Caco-2 (cell line): ENCODE measurements at regions not wholly inside any gene's neighbourhood (a gene's known extent, or its start where the extent isn't known, plus 50 kb on each side); places are given as distances from the start of the nearest gene placed in this dataset.

Experiments
- BruUV-seq: library from RNA; stranded (reverse); fragments of 400-500 nt; replicated peaks from 2 replicates; lab custom pipeline; 2021; lab: Mats Ljungman, UMichigan
- CTCF ChIA-PET: fragments of 300-600 bp; sonication (Branson Sonifier 250); formaldehyde crosslinking; loops from one replicate; lab custom pipeline; 2022; ENCODE audit warnings: antibody characterized with exemption; lab: Charles Lee
- POLR2A ChIA-PET: fragments of 300-600 bp; sonication (Branson Sonifier 250); formaldehyde crosslinking; loops from one replicate; lab custom pipeline; 2022; ENCODE audit warnings: antibody characterized with exemption; lab: Charles Lee
- DNase-seq, 2 experiments: peaks; one replicate each; pipeline versions ENCODE4 v3.0.0 to v3.0.0-alpha.2; 2020 to 2022
- H3K27me3 ChIP-seq: replicated peaks from 2 replicates; pipeline ENCODE4 v1.6.0; 2011; ENCODE audit warnings: low read length; ENCODE audit not compliant: control insufficient read depth, insufficient read depth
- H3K36me3 ChIP-seq: 2 replicates; pipeline ENCODE4 v1.5.1; 2011; ENCODE audit warnings: low read length; ENCODE audit not compliant: control insufficient read depth, insufficient read depth
- H3K4me1 ChIP-seq: fragments of 250-450 bp; sonication (Bioruptor Pico); 2 replicates; pipeline ENCODE4 v1.5.1; 2020; ENCODE audit warnings: mild to moderate bottlenecking
- H3K4me3 ChIP-seq: 2 replicates; pipeline ENCODE4 v1.5.1; 2011; ENCODE audit warnings: low read depth, mild to moderate bottlenecking, control low read depth, low read length
- H3K9me3 ChIP-seq: fragments of 250-450 bp; sonication (Bioruptor Pico); 2 replicates; pipeline ENCODE4 v1.5.1; 2020; ENCODE audit warnings: mild to moderate bottlenecking, moderate library complexity
- H3K27ac Mint-ChIP-seq: one replicate; pipeline ENCODE4 v1.8.0; 2022; ENCODE audit warnings: mixed read lengths; ENCODE audit not compliant: unreplicated experiment
- H3K27me3 Mint-ChIP-seq: one replicate; pipeline ENCODE4 v1.8.0; 2022; ENCODE audit warnings: mixed read lengths; ENCODE audit not compliant: insufficient read depth, unreplicated experiment
- H3K36me3 Mint-ChIP-seq: one replicate; pipeline ENCODE4 v1.8.0; 2022; ENCODE audit warnings: mild to moderate bottlenecking, mixed read lengths; ENCODE audit not compliant: insufficient read depth, unreplicated experiment
- H3K4me1 Mint-ChIP-seq: one replicate; pipeline ENCODE4 v1.8.0; 2022; ENCODE audit warnings: low read depth, mixed read lengths; ENCODE audit not compliant: unreplicated experiment
- H3K4me3 Mint-ChIP-seq: one replicate; pipeline ENCODE4 v1.8.0; 2022; ENCODE audit warnings: mild to moderate bottlenecking, moderate library complexity, mixed read lengths; ENCODE audit not compliant: unreplicated experiment
- H3K9me3 Mint-ChIP-seq: one replicate; pipeline ENCODE4 v1.8.0; 2022; ENCODE audit warnings: mixed read lengths; ENCODE audit not compliant: unreplicated experiment
- CTCF ChIP-seq, 2 experiments: fragments of 200-600 bp in 1 of 2; IDR thresholded peaks; 1 replicate in 1 of 2; 2 replicates in 1 of 2; pipeline versions ENCODE4 v1.5.1 to v1.8.0; 2011 to 2022; ENCODE audit warnings: antibody characterized with exemption in 1 of 2, control low read depth in 1 of 2, inconsistent platforms in 1 of 2, low read depth in 1 of 2, low read length in 1 of 2, mild to moderate bottlenecking in 1 of 2, moderate library complexity in 1 of 2; ENCODE audit not compliant: insufficient read depth in 1 of 2, severe bottlenecking in 1 of 2, unreplicated experiment in 1 of 2
- intact Hi-C: fragments of 100-400 bp; cut with micrococcal nuclease; formaldehyde crosslinking; loops from one replicate; pipeline ENCODE4 v1.10.0; 2022; ENCODE audit not compliant: unreplicated experiment

GRCh38 chr22:48567213-48567975 is 1260.3 kb downstream of the BRD1 start:
- no peak overlapping the region for H3K4me3 Mint-ChIP-seq
- no peak overlapping the region for H3K27ac Mint-ChIP-seq
- no peaks in the 10 kb centered on the region for H3K4me1 ChIP-seq
- no peak for TF ChIP-seq CTCF (IDR thresholded peaks at IDR 0.05; ENCODE audit: insufficient read depth in 1 of 2, low read depth in 1 of 2, low read length in 1 of 2, severe bottlenecking in 1 of 2, unreplicated experiment in 1 of 2)
- peaks cover 26% of the 10 kb centered on the region for H3K9me3 Mint-ChIP-seq
- no peaks in the 10 kb centered on the region for H3K27me3 ChIP-seq
- no peak for DNase-seq
- peaks cover 6% of the 10 kb centered on the region for H3K9me3 ChIP-seq
- intact Hi-C loops = no loop called here
- POLR2A ChIA-PET = no interaction called here
- H3K4me1 Mint-ChIP-seq = no peaks in the 10 kb centered on the region
- no peaks in the 10 kb centered on the region for H3K36me3 ChIP-seq
- H3K4me3 ChIP-seq = no peak overlapping the region
- BruUV-seq = no TSS peak
- no peaks in the 10 kb centered on the region for H3K36me3 Mint-ChIP-seq
- H3K27me3 Mint-ChIP-seq = no peaks in the 10 kb centered on the region
- CTCF ChIA-PET = no interaction called here

GRCh38 chr22:48566741-48567140 is 1260.9 kb downstream of the BRD1 start:
- Mint-ChIP-seq H3K27ac (no peak overlapping the region), H3K9me3 (peaks cover 19% of the 10 kb centered on the region), H3K4me1 (no peaks in the 10 kb centered on the region), H3K4me3 (no peak overlapping the region), H3K36me3 (no peaks in the 10 kb centered on the region), H3K27me3 (no peaks in the 10 kb centered on the region)
- Histone ChIP-seq H3K9me3 (peaks cover 6% of the 10 kb centered on the region), H3K27me3 (no peaks in the 10 kb centered on the region), H3K4me1 (no peaks in the 10 kb centered on the region), H3K4me3 (no peak overlapping the region), H3K36me3 (no peaks in the 10 kb centered on the region)
- CTCF ChIA-PET = no interaction called here
- no peak for DNase-seq
- POLR2A ChIA-PET = no interaction called here
- intact Hi-C loops = no loop called here
- no TSS peak for BruUV-seq
- TF ChIP-seq CTCF (IDR thresholded peaks at IDR 0.05; ENCODE audit: insufficient read depth in 1 of 2, low read depth in 1 of 2, low read length in 1 of 2, severe bottlenecking in 1 of 2, unreplicated experiment in 1 of 2) = no peak

- BruUV-seq = no TSS peak
- POLR2A ChIA-PET = no interaction called here
- TF ChIP-seq CTCF (IDR thresholded peaks at IDR 0.05; ENCODE audit: insufficient read depth in 1 of 2, low read depth in 1 of 2, low read length in 1 of 2, severe bottlenecking in 1 of 2, unreplicated experiment in 1 of 2) = no peak
- Histone ChIP-seq H3K9me3 (peaks cover 6% of the 10 kb centered on the region), H3K4me3 (no peak overlapping the region), H3K27me3 (no peaks in the 10 kb centered on the region), H3K4me1 (no peaks in the 10 kb centered on the region), H3K36me3 (no peaks in the 10 kb centered on the region)
- Mint-ChIP-seq H3K4me1 (no peaks in the 10 kb centered on the region), H3K4me3 (no peak overlapping the region), H3K9me3 (peaks cover 14% of the 10 kb centered on the region), H3K36me3 (no peaks in the 10 kb centered on the region), H3K27ac (no peak overlapping the region), H3K27me3 (no peaks in the 10 kb centered on the region)
- intact Hi-C loops = no loop called here
- CTCF ChIA-PET = no interaction called here
- DNase-seq = no peak
These were observed 1261.7 kb downstream of the BRD1 start for GRCh38 chr22:48565901-48566501.
